HepG2 (cell line): ENCODE measurements at regions not wholly inside any gene's neighbourhood (a gene's known extent, or its start where the extent isn't known, plus 50 kb on each side); places are given as distances from the start of the nearest gene placed in this dataset.

Source experiments
- CBX5 ChIP-seq: sonication (generic); formaldehyde crosslinking; IDR thresholded peaks from 2 replicates; pipeline ENCODE4 v1.4.0; 2020; ENCODE audit warnings: missing genetic modification reagents, borderline replicate concordance
- HDAC1 ChIP-seq: sonication (generic); formaldehyde crosslinking; IDR thresholded peaks from 2 replicates; pipeline ENCODE4 v1.5.1; 2020; ENCODE audit warnings: mild to moderate bottlenecking, missing genetic modification reagents
- KDM2A ChIP-seq: sonication (generic); formaldehyde crosslinking; IDR thresholded peaks from 2 replicates; pipeline ENCODE4 v1.4.0; 2020; ENCODE audit warnings: low read depth, missing genetic modification reagents, borderline replicate concordance
- MAZ ChIP-seq, 2 experiments: sonication (generic) in 1 of 2; formaldehyde crosslinking in 1 of 2; IDR thresholded peaks; 2 replicates each; pipeline versions ENCODE4 v1.5.0 to v1.6.1; 2012 to 2020; ENCODE audit warnings: low read depth in 2 of 2, mild to moderate bottlenecking in 2 of 2, borderline replicate concordance in 1 of 2, improper control_type of control experiment in 1 of 2, low read length in 1 of 2, missing genetic modification reagents in 1 of 2, moderate library complexity in 1 of 2
- USF2 ChIP-seq, 2 experiments: sonication (generic) in 1 of 2; formaldehyde crosslinking in 1 of 2; IDR thresholded peaks; 2 replicates each; pipeline versions ENCODE4 v1.5.1 to v1.6.1; 2011 to 2020; ENCODE audit warnings: borderline replicate concordance in 1 of 2, low read depth in 1 of 2, low read length in 1 of 2, mild to moderate bottlenecking in 1 of 2, missing genetic modification reagents in 1 of 2, moderate library complexity in 1 of 2
- ZHX2 ChIP-seq, 2 experiments: sonication (generic) in 1 of 2; formaldehyde crosslinking in 1 of 2; IDR thresholded peaks; 2 replicates each; pipeline versions ENCODE4 v1.6.1 to v1.9.0; 2014 to 2022; ENCODE audit warnings: antibody characterized with exemption in 1 of 2, borderline replicate concordance in 1 of 2, inconsistent platforms in 1 of 2, low read depth in 1 of 2, missing genetic modification reagents in 1 of 2

GRCh38 chr2:54054774-54055173 is 60.6 kb upstream of the ACYP2 start (continued):
- no peak for TF ChIP-seq USF2 (IDR thresholded peaks at IDR 0.05; ENCODE audit: low read depth, low read length)
- TF ChIP-seq USF2 (CRISPR knock-in tag; IDR thresholded peaks at IDR 0.05; ENCODE audit: borderline replicate concordance), result no peak
- no peak for TF ChIP-seq HDAC1
- no peak for TF ChIP-seq KDM2A (CRISPR knock-in tag)
- TF ChIP-seq ZHX2 (IDR thresholded peaks at IDR 0.05; ENCODE audit: low read depth), result no peak
- TF ChIP-seq ZHX2 (CRISPR knock-in tag; IDR thresholded peaks at IDR 0.05; ENCODE audit: borderline replicate concordance), result no peak
- TF ChIP-seq MAZ (IDR thresholded peaks at IDR 0.05; ENCODE audit: borderline replicate concordance, low read depth, low read length), result no peak
- TF ChIP-seq MAZ (CRISPR knock-in tag; IDR thresholded peaks at IDR 0.05; ENCODE audit: low read depth), result no peak
- TF ChIP-seq CBX5 (CRISPR knock-in tag), result no peak
